ENCODE measurements at regions not wholly inside any gene's neighbourhood (a gene's known extent, or its start where the extent isn't known, plus 50 kb on each side); places are given as distances from the start of the nearest gene placed in this dataset.

DNA sequence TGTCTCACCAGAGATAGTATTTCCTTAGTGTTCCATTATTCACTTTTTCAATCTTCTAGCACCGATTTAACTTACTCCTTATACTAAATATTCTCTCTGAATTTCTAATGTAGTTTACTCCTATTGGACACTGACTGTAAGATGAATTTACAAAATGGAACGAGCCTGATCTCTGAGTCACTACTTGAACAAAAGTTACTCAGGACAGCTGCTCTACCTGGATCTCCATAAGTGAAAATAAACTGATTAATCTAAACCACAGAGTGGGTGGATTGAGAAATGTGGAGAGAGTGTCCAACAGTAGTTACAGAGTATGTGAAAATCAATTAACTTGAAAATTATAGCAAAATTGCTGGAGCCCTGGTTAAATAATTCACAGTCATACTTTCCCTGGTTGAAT is 141.7 kb upstream of the CHORDC1 start:
- Mint-ChIP-seq H3K27ac (ENCODE audit: unreplicated experiment) (no peak overlapping the region), H3K4me3 (ENCODE audit: unreplicated experiment) (no peak overlapping the region), H3K4me1 (ENCODE audit: low read depth, unreplicated experiment) (peaks cover 15% of the 10 kb centered on the region), H3K9me3 (ENCODE audit: unreplicated experiment) (no peaks in the 10 kb centered on the region), H3K36me3 (ENCODE audit: insufficient read depth, unreplicated experiment) (no peaks in the 10 kb centered on the region), H3K27me3 (ENCODE audit: insufficient read depth, unreplicated experiment) (no peaks in the 10 kb centered on the region)
- POLR2A ChIA-PET, result no interaction called here
- Histone ChIP-seq H3K27me3 (replicated peaks; ENCODE audit: control insufficient read depth, insufficient read depth, low read length) (no peaks in the 10 kb centered on the region), H3K4me3 (ENCODE audit: low read depth, low read length) (no peak overlapping the region), H3K9me3 (no peaks in the 10 kb centered on the region; the same call in 1 of the 2 replicates), H3K36me3 (ENCODE audit: control insufficient read depth, insufficient read depth, low read length) (no peaks in the 10 kb centered on the region), H3K4me1 (peaks cover 7% of the 10 kb centered on the region)
- intact Hi-C loops (cut with micrococcal nuclease; ENCODE audit: unreplicated experiment), result no loop called here
- no peak for TF ChIP-seq CTCF (IDR thresholded peaks at IDR 0.05; ENCODE audit: insufficient read depth in 1 of 2, low read depth in 1 of 2, low read length in 1 of 2, severe bottlenecking in 1 of 2, unreplicated experiment in 1 of 2)
- CTCF ChIA-PET, result no interaction called here
- no peak for DNase-seq
- no TSS peak for BruUV-seq (replicated peaks)

- no peak overlapping the region for H3K4me3 Mint-ChIP-seq (ENCODE audit: unreplicated experiment)
- H3K4me1 Mint-ChIP-seq (ENCODE audit: low read depth, unreplicated experiment), result peaks cover 15% of the 10 kb centered on the region
- no peak for DNase-seq
- H3K9me3 Mint-ChIP-seq (ENCODE audit: unreplicated experiment), result no peaks in the 10 kb centered on the region
- H3K36me3 Mint-ChIP-seq (ENCODE audit: insufficient read depth, unreplicated experiment), result no peaks in the 10 kb centered on the region
- intact Hi-C loops (cut with micrococcal nuclease; ENCODE audit: unreplicated experiment), result no loop called here
- Histone ChIP-seq H3K4me3 (ENCODE audit: low read depth, low read length) (no peak overlapping the region), H3K9me3 (no peaks in the 10 kb centered on the region; the same call in 1 of the 2 replicates), H3K36me3 (ENCODE audit: control insufficient read depth, insufficient read depth, low read length) (no peaks in the 10 kb centered on the region), H3K27me3 (replicated peaks; ENCODE audit: control insufficient read depth, insufficient read depth, low read length) (no peaks in the 10 kb centered on the region), H3K4me1 (peaks cover 7% of the 10 kb centered on the region)
- no peak overlapping the region for H3K27ac Mint-ChIP-seq (ENCODE audit: unreplicated experiment)
- no TSS peak for BruUV-seq (replicated peaks)
- TF ChIP-seq CTCF (IDR thresholded peaks at IDR 0.05; ENCODE audit: insufficient read depth in 1 of 2, low read depth in 1 of 2, low read length in 1 of 2, severe bottlenecking in 1 of 2, unreplicated experiment in 1 of 2), result no peak
- ChIA-PET POLR2A (no interaction called here), CTCF (no interaction called here)
- H3K27me3 Mint-ChIP-seq (ENCODE audit: insufficient read depth, unreplicated experiment), result no peaks in the 10 kb centered on the region
Measured at GRCh38 chr11:90363739-90364138, 140.9 kb upstream of the CHORDC1 start.

DNA sequence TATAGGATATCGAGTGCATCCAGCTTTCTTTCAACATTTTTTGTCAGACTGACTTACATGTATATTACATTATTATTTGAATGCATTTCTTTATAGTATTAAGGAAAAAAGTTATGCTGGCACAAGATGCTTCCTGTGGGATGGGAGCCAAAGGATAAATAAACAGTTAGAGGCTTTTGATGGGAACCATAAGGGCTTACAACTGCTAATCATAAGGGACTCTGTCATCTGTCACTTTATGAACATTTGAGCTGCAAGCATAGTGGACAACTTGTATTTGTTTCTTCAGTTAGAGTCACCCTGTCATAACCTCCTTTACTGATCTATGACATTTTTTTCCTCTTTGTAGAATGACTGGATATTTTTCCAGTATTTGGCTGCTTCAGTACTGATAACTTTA is 132.4 kb upstream of the CHORDC1 start:
- no peaks in the 10 kb centered on the region for H3K4me1 Mint-ChIP-seq (ENCODE audit: low read depth, unreplicated experiment)
- no peaks in the 10 kb centered on the region for H3K36me3 Mint-ChIP-seq (ENCODE audit: insufficient read depth, unreplicated experiment)
- BruUV-seq (replicated peaks), result no TSS peak
- no peak overlapping the region for H3K4me3 Mint-ChIP-seq (ENCODE audit: unreplicated experiment)
- no peaks in the 10 kb centered on the region; the same call in 1 of the 2 replicates for H3K9me3 ChIP-seq
- no peak overlapping the region for H3K27ac Mint-ChIP-seq (ENCODE audit: unreplicated experiment)
- POLR2A ChIA-PET, result no interaction called here
- no peak for TF ChIP-seq CTCF (IDR thresholded peaks at IDR 0.05; ENCODE audit: insufficient read depth in 1 of 2, low read depth in 1 of 2, low read length in 1 of 2, severe bottlenecking in 1 of 2, unreplicated experiment in 1 of 2)
- no peak for DNase-seq
- no peaks in the 10 kb centered on the region for H3K9me3 Mint-ChIP-seq (ENCODE audit: unreplicated experiment)
- no peaks in the 10 kb centered on the region for H3K27me3 ChIP-seq (replicated peaks; ENCODE audit: control insufficient read depth, insufficient read depth, low read length)
- intact Hi-C loops (cut with micrococcal nuclease; ENCODE audit: unreplicated experiment), result no loop called here
- H3K4me3 ChIP-seq (ENCODE audit: low read depth, low read length), result no peak overlapping the region
- CTCF ChIA-PET, result no interaction called here
- no peaks in the 10 kb centered on the region for H3K27me3 Mint-ChIP-seq (ENCODE audit: insufficient read depth, unreplicated experiment)
- no peaks in the 10 kb centered on the region for H3K4me1 ChIP-seq
- no peaks in the 10 kb centered on the region for H3K36me3 ChIP-seq (ENCODE audit: control insufficient read depth, insufficient read depth, low read length)

All from Caco-2 (cell line).